H1 (cell line): ENCODE measurements at regions not wholly inside any gene's neighbourhood (a gene's known extent, or its start where the extent isn't known, plus 50 kb on each side); places are given as distances from the start of the nearest gene placed in this dataset.
A peak's percentile ranks its signal among the peaks of the same experiment; 100 is the strongest.

Experiments used
- CTCF ChIA-PET: fragments of 300-600 bp; sonication (Branson Sonifier 250); formaldehyde crosslinking; loops from one replicate; lab custom pipeline; 2021; ENCODE audit not compliant: partially characterized antibody; lab: Charles Lee
- POLR2A ChIA-PET: fragments of 300-600 bp; sonication (Branson Sonifier 250); formaldehyde crosslinking; loops from one replicate; lab custom pipeline; 2021; ENCODE audit warnings: inconsistent platforms; ENCODE audit not compliant: partially characterized antibody; lab: Charles Lee
- DNase-seq, 2 experiments: peaks; one replicate each; pipeline versions ENCODE4 v3.0.0 to v3.0.0-alpha.2; 2010 to 2022; ENCODE audit warnings: low spot score in 2 of 2, low read depth in 1 of 2, mixed read lengths in 1 of 2
- FAIRE-seq: peaks from 2 replicates; lab custom pipeline; 2011; peaks lifted over from hg19 to GRCh38; lab: Jason Lieb, UNC
- H2AFZ ChIP-seq: 2 replicates; pipeline ENCODE4 v1.8.1; 2012; ENCODE audit warnings: low read length, inconsistent platforms
- H2AK5ac ChIP-seq: 2 replicates; pipeline ENCODE4 v1.6.1; 2013; ENCODE audit warnings: low read depth, low read length
- H2BK120ac ChIP-seq: replicated peaks from 2 replicates; pipeline ENCODE3; 2013; ENCODE audit warnings: low read depth, low read length, inconsistent platforms
- H2BK12ac ChIP-seq: 2 replicates; pipeline ENCODE4 v1.6.1; 2013; ENCODE audit warnings: low read depth, low read length
- H2BK15ac ChIP-seq: 2 replicates; pipeline ENCODE4 v1.6.1; 2013; ENCODE audit warnings: low read length
- H2BK20ac ChIP-seq: 2 replicates; pipeline ENCODE4 v1.6.1; 2013; ENCODE audit warnings: low read length
- H2BK5ac ChIP-seq: 2 replicates; pipeline ENCODE4 v1.6.1; 2013; ENCODE audit warnings: low read depth, low read length
- H3K14ac ChIP-seq: 2 replicates; pipeline ENCODE4 v1.6.1; 2013; ENCODE audit warnings: inconsistent platforms; ENCODE audit not compliant: insufficient read length
- H3K18ac ChIP-seq: 2 replicates; pipeline ENCODE4 v1.6.1; 2013; ENCODE audit warnings: low read length; ENCODE audit errors: extremely low read depth
- H3K23ac ChIP-seq: 2 replicates; pipeline ENCODE4 v1.6.1; 2013; ENCODE audit warnings: inconsistent platforms; ENCODE audit not compliant: insufficient read length
- H3K23me2 ChIP-seq: 2 replicates; pipeline ENCODE4 v1.6.1; 2013; ENCODE audit warnings: low read depth, low read length
- H3K27ac ChIP-seq: 2 replicates; pipeline ENCODE4 v1.6.1; 2011; ENCODE audit warnings: low read depth, low read length, inconsistent platforms
- H3K27me3 ChIP-seq, 4 experiments: replicated peaks in 1 of 4; 1 replicate in 1 of 4; 2 replicates in 3 of 4; pipeline versions ENCODE4 v1.6.1 to v1.8.1; 2011 to 2013; ENCODE audit warnings: low read length in 3 of 4, mild to moderate bottlenecking in 3 of 4, inconsistent platforms in 2 of 4, mixed read lengths in 2 of 4, moderate library complexity in 1 of 4; ENCODE audit not compliant: control insufficient read depth in 3 of 4, insufficient read depth in 3 of 4; ENCODE audit errors: extremely low read depth in 1 of 4
- H3K36me3 ChIP-seq, 4 experiments: 2 replicates each; pipeline versions ENCODE4 v1.6.1 to v1.8.1; 2011 to 2013; ENCODE audit warnings: mild to moderate bottlenecking in 4 of 4, low read length in 3 of 4, moderate library complexity in 2 of 4, control low read depth in 1 of 4, inconsistent platforms in 1 of 4; ENCODE audit not compliant: insufficient read depth in 4 of 4, control insufficient read depth in 2 of 4
- H3K4ac ChIP-seq: replicated peaks from 2 replicates; pipeline ENCODE3; 2013; ENCODE audit warnings: low read length, low read depth, mixed read lengths, inconsistent platforms; ENCODE audit not compliant: insufficient read length
- H3K4me1 ChIP-seq, 4 experiments: replicated peaks in 1 of 4; 1 replicate in 1 of 4; 2 replicates in 3 of 4; pipeline versions ENCODE4 v1.6.1 to v1.8.1; 2011 to 2013; ENCODE audit warnings: low read length in 3 of 4, inconsistent platforms in 2 of 4, mixed read lengths in 1 of 4; ENCODE audit not compliant: insufficient read depth in 4 of 4, control insufficient read depth in 3 of 4
- H3K4me2 ChIP-seq, 2 experiments: 2 replicates each; pipeline versions ENCODE4 v1.6.1 to v1.8.1; 2011 to 2013; ENCODE audit warnings: low read depth in 2 of 2, low read length in 2 of 2, control low read depth in 1 of 2, inconsistent platforms in 1 of 2, mild to moderate bottlenecking in 1 of 2; ENCODE audit not compliant: insufficient read depth in 1 of 2
- H3K4me3 ChIP-seq, 4 experiments: fragments of 200-600, 300-600 bp in 1 of 4; sonication (generic), shearing (Covaris generic), sonication (Bioruptor Twin) in 1 of 4; 2 replicates each; pipeline versions ENCODE4 v1.5.1 to v1.8.1; 2011 to 2016; ENCODE audit warnings: low read length in 4 of 4, low read depth in 3 of 4, control low read depth in 2 of 4, inconsistent platforms in 2 of 4, mild to moderate bottlenecking in 2 of 4, mixed read lengths in 1 of 4, moderate library complexity in 1 of 4; ENCODE audit not compliant: insufficient read depth in 2 of 4; ENCODE audit errors: extremely low read depth in 1 of 4
- H3K56ac ChIP-seq: replicated peaks from 2 replicates; pipeline ENCODE3; 2013; ENCODE audit warnings: low read depth, mild to moderate bottlenecking, mixed read lengths, low read length, inconsistent platforms; ENCODE audit not compliant: insufficient read length
- H3K79me1 ChIP-seq: 2 replicates; pipeline ENCODE4 v1.6.1; 2013; ENCODE audit warnings: low read depth, low read length, control low read depth
- H3K79me2 ChIP-seq, 2 experiments: 2 replicates each; pipeline versions ENCODE4 v1.6.1 to v1.8.1; 2012 to 2013; ENCODE audit warnings: low read length in 2 of 2, mild to moderate bottlenecking in 2 of 2, inconsistent platforms in 1 of 2; ENCODE audit not compliant: insufficient read depth in 2 of 2, control insufficient read depth in 1 of 2
- H3K9ac ChIP-seq, 4 experiments: replicated peaks in 1 of 4; 1 replicate in 1 of 4; 2 replicates in 3 of 4; pipeline versions ENCODE4 v1.6.1 to v1.8.1; 2011 to 2013; ENCODE audit warnings: low read depth in 3 of 4, low read length in 3 of 4, control low read depth in 2 of 4, mild to moderate bottlenecking in 2 of 4, moderate library complexity in 2 of 4, inconsistent platforms in 1 of 4; ENCODE audit errors: extremely low read depth in 1 of 4
- H3K9me3 ChIP-seq, 2 experiments: 2 replicates each; pipeline versions ENCODE4 v1.6.1 to v1.8.1; 2012 to 2013; ENCODE audit warnings: mild to moderate bottlenecking in 2 of 2, moderate library complexity in 2 of 2, control low read depth in 1 of 2, inconsistent platforms in 1 of 2, low read depth in 1 of 2, low read length in 1 of 2, mixed read lengths in 1 of 2; ENCODE audit not compliant: insufficient read depth in 2 of 2
- H4K20me1 ChIP-seq, 2 experiments: replicated peaks in 1 of 2; 2 replicates each; pipeline versions ENCODE3 to v1.8.1; 2011 to 2013; ENCODE audit warnings: inconsistent platforms in 2 of 2, low read length in 2 of 2, mild to moderate bottlenecking in 1 of 2; ENCODE audit not compliant: insufficient read depth in 2 of 2, control insufficient read depth in 1 of 2
- H4K5ac ChIP-seq: 2 replicates; pipeline ENCODE4 v1.6.1; 2013; ENCODE audit warnings: low read length, low read depth, mixed read lengths, inconsistent platforms; ENCODE audit not compliant: insufficient read length
- H4K8ac ChIP-seq: 2 replicates; pipeline ENCODE4 v1.8.0; 2013; ENCODE audit warnings: mild to moderate bottlenecking, moderate library complexity, low read length, inconsistent platforms; ENCODE audit not compliant: insufficient read depth; ENCODE audit errors: extremely low read depth
- H4K91ac ChIP-seq: replicated peaks from 2 replicates; pipeline ENCODE3; 2013; ENCODE audit warnings: low read length, mixed read lengths, inconsistent platforms; ENCODE audit not compliant: insufficient read length
- ATF2 ChIP-seq: IDR thresholded peaks from 2 replicates; pipeline ENCODE4 v1.6.1; 2012; ENCODE audit warnings: low read length, inconsistent platforms
- JUN ChIP-seq: IDR thresholded peaks from 2 replicates; pipeline ENCODE4 v1.6.1; 2011; ENCODE audit warnings: low read depth, mild to moderate bottlenecking, improper control_type of control experiment, low read length
- KDM5A ChIP-seq: fragments of 200-600 bp; IDR thresholded peaks from 2 replicates; pipeline ENCODE4 v1.7.1; 2012; ENCODE audit warnings: mild to moderate bottlenecking, low read length, inconsistent platforms, mixed read lengths
- MAX ChIP-seq: IDR thresholded peaks from 2 replicates; pipeline ENCODE4 v1.6.1; 2012; ENCODE audit warnings: inconsistent platforms
- SIRT6 ChIP-seq: IDR thresholded peaks from one replicate; pipeline ENCODE4 v1.7.1; 2012; ENCODE audit warnings: low read length, inconsistent platforms
- WGBS, 2 experiments: shearing (Covaris generic) in 1 of 2; methylation state at CpG; one replicate each; pipeline versions ENCODE4 v1.1.6 to v1.1.7; 2013 to 2015; ENCODE audit warnings: low lambda C conversion rate in 2 of 2, mixed read lengths in 2 of 2, inconsistent platforms in 1 of 2, low coverage in 1 of 2, missing lambda C conversion rate in 1 of 2; ENCODE audit not compliant: insufficient replicate concordance in 2 of 2, insufficient coverage in 1 of 2, insufficient read length in 1 of 2; ENCODE audit errors: extremely low coverage in 1 of 2, missing lambda C conversion rate in 1 of 2; 5-methylcytosine and 5-hydroxymethylcytosine counted together
- TF ChIP-seq, protein P1 (sequence below): IDR thresholded peaks from 2 replicates; pipeline ENCODE4 v1.6.1; 2011; ENCODE audit warnings: low read depth, mild to moderate bottlenecking, low read length; ENCODE audit not compliant: insufficient read depth
- TF ChIP-seq, protein P2 (sequence below), 3 experiments: IDR thresholded peaks; 1 replicate in 2 of 3; 2 replicates in 1 of 3; pipeline versions ENCODE4 v1.5.1 to v1.6.1; 2011; ENCODE audit warnings: low read length in 3 of 3, mild to moderate bottlenecking in 3 of 3, inconsistent platforms in 2 of 3, low read depth in 1 of 3, moderate library complexity in 1 of 3; ENCODE audit not compliant: insufficient read depth in 1 of 3; ENCODE audit errors: control extremely low read depth in 1 of 3

DNA sequence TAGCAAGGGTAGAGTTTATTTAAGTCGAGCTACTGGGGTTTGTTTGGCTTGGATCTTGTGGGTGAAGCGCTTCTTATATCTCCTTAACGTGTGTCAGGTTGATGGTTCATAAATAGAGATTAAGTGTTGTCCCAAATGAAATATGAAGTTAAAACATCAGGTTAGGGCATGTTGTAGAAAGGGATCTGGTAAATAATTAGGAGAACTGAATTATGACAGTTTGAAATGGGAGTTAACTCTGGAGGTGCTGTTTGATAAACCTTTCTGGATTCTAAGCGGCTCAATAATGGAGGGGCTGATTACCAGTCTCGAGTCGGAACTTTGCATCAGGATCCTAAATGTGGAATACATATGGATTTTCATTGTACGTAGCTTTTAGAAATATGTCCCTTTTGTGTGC is 717.0 kb upstream of the WWC1 start:
- Histone ChIP-seq H3K27ac (no peak overlapping the region), H4K20me1 (no peaks in the 10 kb centered on the region), H4K5ac (no peak overlapping the region), H2BK15ac (no peak overlapping the region), H3K79me1 (no peaks in the 10 kb centered on the region), H2AFZ (no peak overlapping the region; the same call in 1 of the 2 replicates), H4K91ac (no peak overlapping the region), H3K4me2 (peak overlapping the region; percentile 84 to 91), H3K56ac (no peak overlapping the region), H3K4ac (no peak overlapping the region), H3K23ac (no peak overlapping the region), H3K14ac (no peak overlapping the region), H2AK5ac (no peak overlapping the region), H2BK5ac (no peak overlapping the region), H2BK12ac (no peak overlapping the region), H2BK20ac (no peak overlapping the region), H2BK120ac (no peak overlapping the region), H3K36me3 (no peaks in the 10 kb centered on the region; a peak in 1 of 8 replicates), H3K79me2 (peaks cover 0 to 13% of the 10 kb centered on the region in 2 experiments; a peak in 1 of 4 replicates), H4K8ac (no peak overlapping the region), H3K9ac (no peak overlapping the region), H3K27me3 (no peaks in the 10 kb centered on the region), H3K23me2 (peaks cover 3% of the 10 kb centered on the region; the same call in 1 of the 2 replicates), H3K9me3 (no peaks in the 10 kb centered on the region), H3K4me3 (peak overlapping the region; percentile 44 to 68 (median 50)), H3K18ac (no peak overlapping the region), H3K4me1 (peaks cover 4 to 23% (median 18%) of the 10 kb centered on the region in 4 experiments; a peak in 6 of 7 replicates)
- FAIRE-seq (no peak), DNase-seq (no peak)
- ChIA-PET CTCF (interaction anchor here (0.6 to 1.9 kb wide), 6 partner anchors 8 to 544 kb away, joined by 3 to 7 read pairs (median 4); no protein-coding TSS in a partner anchor), POLR2A (interaction anchor here (1.3 kb wide), 1 partner anchor 26 kb away, joined by 4 read pairs; no protein-coding TSS in a partner anchor)
- WGBS, 2 experiments, result 27% methylated on average over 7 of the region's 7 CpGs; no CpG with 5 or more reads in 1 of the 2 experiments
- TF ChIP-seq ATF2 (no peak), SIRT6 (no peak), JUN (no peak), KDM5A (no peak), MAX (no peak)
- TF ChIP-seq, protein P1, sequence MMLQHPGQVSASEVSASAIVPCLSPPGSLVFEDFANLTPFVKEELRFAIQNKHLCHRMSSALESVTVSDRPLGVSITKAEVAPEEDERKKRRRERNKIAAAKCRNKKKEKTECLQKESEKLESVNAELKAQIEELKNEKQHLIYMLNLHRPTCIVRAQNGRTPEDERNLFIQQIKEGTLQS, result no peak
- TF ChIP-seq, protein P2, sequence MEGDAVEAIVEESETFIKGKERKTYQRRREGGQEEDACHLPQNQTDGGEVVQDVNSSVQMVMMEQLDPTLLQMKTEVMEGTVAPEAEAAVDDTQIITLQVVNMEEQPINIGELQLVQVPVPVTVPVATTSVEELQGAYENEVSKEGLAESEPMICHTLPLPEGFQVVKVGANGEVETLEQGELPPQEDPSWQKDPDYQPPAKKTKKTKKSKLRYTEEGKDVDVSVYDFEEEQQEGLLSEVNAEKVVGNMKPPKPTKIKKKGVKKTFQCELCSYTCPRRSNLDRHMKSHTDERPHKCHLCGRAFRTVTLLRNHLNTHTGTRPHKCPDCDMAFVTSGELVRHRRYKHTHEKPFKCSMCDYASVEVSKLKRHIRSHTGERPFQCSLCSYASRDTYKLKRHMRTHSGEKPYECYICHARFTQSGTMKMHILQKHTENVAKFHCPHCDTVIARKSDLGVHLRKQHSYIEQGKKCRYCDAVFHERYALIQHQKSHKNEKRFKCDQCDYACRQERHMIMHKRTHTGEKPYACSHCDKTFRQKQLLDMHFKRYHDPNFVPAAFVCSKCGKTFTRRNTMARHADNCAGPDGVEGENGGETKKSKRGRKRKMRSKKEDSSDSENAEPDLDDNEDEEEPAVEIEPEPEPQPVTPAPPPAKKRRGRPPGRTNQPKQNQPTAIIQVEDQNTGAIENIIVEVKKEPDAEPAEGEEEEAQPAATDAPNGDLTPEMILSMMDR (IDR thresholded peaks at IDR 0.05; ENCODE audit: control extremely low read depth in 1 of 3, insufficient read depth in 1 of 3, low read depth in 1 of 3, low read length in 3 of 3), result no peak
